ENCODE measurements at regions not wholly inside any gene's neighbourhood (a gene's known extent, or its start where the extent isn't known, plus 50 kb on each side); places are given as distances from the start of the nearest gene placed in this dataset.

DNA sequence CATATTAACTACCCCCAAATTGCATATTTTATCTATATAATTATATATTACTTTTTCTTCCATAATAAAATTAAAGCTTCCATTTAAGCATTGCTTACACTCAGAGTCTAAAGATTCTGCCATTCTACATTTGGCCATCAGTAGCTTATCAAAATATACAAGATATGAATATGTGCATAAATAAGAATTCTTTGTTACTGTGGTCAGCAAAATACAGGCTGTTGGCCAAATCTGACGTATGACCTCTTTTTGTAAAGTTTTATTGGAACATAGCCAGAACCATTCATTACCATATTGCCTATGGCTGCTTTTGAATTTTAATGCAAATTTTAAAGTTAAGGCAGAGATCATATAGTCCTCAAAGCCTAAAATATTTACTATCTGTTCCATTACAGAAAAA, 643.9 kb upstream of the VRK2 start:
- no peaks in the 10 kb centered on the region for H3K36me3 ChIP-seq (replicated peaks in 1 of 2; ENCODE audit: control insufficient read depth in 1 of 2, insufficient read depth in 2 of 2, low read length in 1 of 2)
- no peaks in the 10 kb centered on the region; a peak in 1 of 4 replicates for H3K4me1 ChIP-seq (ENCODE audit: control insufficient read depth in 1 of 2, insufficient read depth in 2 of 2, low read depth in 1 of 2, low read length in 1 of 2)
- H3K9ac ChIP-seq = no peak overlapping the region
- no peaks in the 10 kb centered on the region for H3K27me3 ChIP-seq (ENCODE audit: insufficient read depth)
- H3F3A ChIP-seq (replicated peaks; ENCODE audit: insufficient read depth) = no peaks in the 10 kb centered on the region
- no peak for DNase-seq
- H4K20me1 ChIP-seq (ENCODE audit: insufficient read depth) = no peaks in the 10 kb centered on the region
- ChIA-PET CTCF (no interaction called here), POLR2A (no interaction called here)
- TF ChIP-seq GABPA (IDR thresholded peaks at IDR 0.05; ENCODE audit: low read depth) (no peak), FOXJ3 (CRISPR knock-in tag; IDR thresholded peaks at IDR 0.05) (no peak), NFIC (IDR thresholded peaks at IDR 0.05; ENCODE audit: borderline replicate concordance) (peak; percentile 19; the same call in 1 of the 2 replicates)
- H3K9me3 ChIP-seq = no peaks in the 10 kb centered on the region
- H3K79me2 ChIP-seq (ENCODE audit: insufficient read depth) = no peaks in the 10 kb centered on the region
- no peak overlapping the region for H3K4me3 ChIP-seq (ENCODE audit: low read depth in 2 of 2, low read length in 1 of 2)
- H3K9me2 ChIP-seq = no peaks in the 10 kb centered on the region; the same call in 1 of the 2 replicates
- no peak overlapping the region for H2AFZ ChIP-seq (ENCODE audit: low read depth)
- H3K4me2 ChIP-seq = no peak overlapping the region
- H3K27ac ChIP-seq (ENCODE audit: low read depth in 2 of 2, low read length in 1 of 2) = no peak overlapping the region
- WGBS (ENCODE audit: low lambda C conversion rate) = 12% methylated on average over 1 of the region's 1 CpG

DNA sequence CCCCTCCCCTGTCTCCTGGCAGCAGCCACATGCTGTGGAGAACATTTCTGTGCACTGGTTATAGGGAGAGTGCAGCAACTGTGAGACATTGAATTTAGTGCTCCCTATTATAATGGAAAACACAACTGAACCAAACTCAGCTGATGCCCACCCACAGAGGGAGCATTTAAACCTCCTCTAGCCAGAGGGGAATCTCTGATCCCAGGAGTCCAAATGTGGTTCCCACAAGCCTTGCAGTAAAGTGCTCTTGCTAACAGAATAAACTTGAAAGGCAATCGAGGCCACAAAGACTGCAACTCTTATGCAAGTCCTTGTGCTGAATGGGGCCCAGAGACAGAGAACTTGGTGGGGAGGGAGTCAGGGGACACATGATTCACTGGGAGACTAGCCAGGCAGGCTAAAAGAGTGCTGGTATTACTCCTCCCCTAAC, 638.8 kb upstream of the VRK2 start:
- ChIA-PET CTCF (no interaction called here), POLR2A (no interaction called here)
- Histone ChIP-seq H2AFZ (ENCODE audit: low read depth) (no peak overlapping the region), H3K9me3 (peaks cover 15% of the 10 kb centered on the region), H3F3A (replicated peaks; ENCODE audit: insufficient read depth) (no peaks in the 10 kb centered on the region), H3K4me2 (no peak overlapping the region), H3K9ac (no peak overlapping the region), H3K27me3 (ENCODE audit: insufficient read depth) (no peaks in the 10 kb centered on the region), H3K79me2 (ENCODE audit: insufficient read depth) (no peaks in the 10 kb centered on the region), H3K4me3 (ENCODE audit: low read depth in 2 of 2, low read length in 1 of 2) (no peak overlapping the region), H3K27ac (ENCODE audit: low read depth in 2 of 2, low read length in 1 of 2) (no peak overlapping the region), H3K4me1 (ENCODE audit: control insufficient read depth in 1 of 2, insufficient read depth in 2 of 2, low read depth in 1 of 2, low read length in 1 of 2) (no peaks in the 10 kb centered on the region), H3K36me3 (replicated peaks in 1 of 2; ENCODE audit: control insufficient read depth in 1 of 2, insufficient read depth in 2 of 2, low read length in 1 of 2) (no peaks in the 10 kb centered on the region), H3K9me2 (no peaks in the 10 kb centered on the region), H4K20me1 (ENCODE audit: insufficient read depth) (no peaks in the 10 kb centered on the region)
- WGBS (ENCODE audit: low lambda C conversion rate) = 0% methylated on average over 1 of the region's 1 CpG
- no peak for DNase-seq
- TF ChIP-seq TAF1 (IDR thresholded peaks at IDR 0.05; ENCODE audit: borderline replicate concordance, low read depth, low read length) (no peak), FOXM1 (IDR thresholded peaks at IDR 0.05; ENCODE audit: low read depth) (no peak), TEAD4 (IDR thresholded peaks at IDR 0.05; ENCODE audit: borderline replicate concordance, insufficient read depth) (no peak), RCOR1 (IDR thresholded peaks at IDR 0.05; ENCODE audit: low read length) (no peak), FOXJ3 (CRISPR knock-in tag; IDR thresholded peaks at IDR 0.05) (no peak), MEF2A (IDR thresholded peaks at IDR 0.05; ENCODE audit: borderline replicate concordance, low read depth) (no peak), GATA2 (CRISPR knock-in tag; IDR thresholded peaks at IDR 0.05) (no peak), RXRA (IDR thresholded peaks at IDR 0.05; ENCODE audit: borderline replicate concordance, low read depth) (no peak), JUND (IDR thresholded peaks at IDR 0.05) (no peak), EP300 (IDR thresholded peaks at IDR 0.05; ENCODE audit: borderline replicate concordance in 1 of 2, low read depth in 1 of 2, low read length in 1 of 2) (no peak), EZH2phosphoT487 (IDR thresholded peaks at IDR 0.05; ENCODE audit: borderline replicate concordance, low read depth) (no peak), SMC3 (IDR thresholded peaks at IDR 0.05; ENCODE audit: low read depth, low read length) (no peak), ELF1 (IDR thresholded peaks at IDR 0.05) (no peak)
- TF ChIP-seq, protein P1, sequence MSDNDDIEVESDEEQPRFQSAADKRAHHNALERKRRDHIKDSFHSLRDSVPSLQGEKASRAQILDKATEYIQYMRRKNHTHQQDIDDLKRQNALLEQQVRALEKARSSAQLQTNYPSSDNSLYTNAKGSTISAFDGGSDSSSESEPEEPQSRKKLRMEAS (IDR thresholded peaks at IDR 0.05; ENCODE audit: low read depth) = no peak
- TF ChIP-seq, protein P2, sequence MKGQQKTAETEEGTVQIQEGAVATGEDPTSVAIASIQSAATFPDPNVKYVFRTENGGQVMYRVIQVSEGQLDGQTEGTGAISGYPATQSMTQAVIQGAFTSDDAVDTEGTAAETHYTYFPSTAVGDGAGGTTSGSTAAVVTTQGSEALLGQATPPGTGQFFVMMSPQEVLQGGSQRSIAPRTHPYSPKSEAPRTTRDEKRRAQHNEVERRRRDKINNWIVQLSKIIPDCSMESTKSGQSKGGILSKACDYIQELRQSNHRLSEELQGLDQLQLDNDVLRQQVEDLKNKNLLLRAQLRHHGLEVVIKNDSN (IDR thresholded peaks at IDR 0.05; ENCODE audit: borderline replicate concordance, low read depth) = no peak
- TF ChIP-seq, protein P3, sequence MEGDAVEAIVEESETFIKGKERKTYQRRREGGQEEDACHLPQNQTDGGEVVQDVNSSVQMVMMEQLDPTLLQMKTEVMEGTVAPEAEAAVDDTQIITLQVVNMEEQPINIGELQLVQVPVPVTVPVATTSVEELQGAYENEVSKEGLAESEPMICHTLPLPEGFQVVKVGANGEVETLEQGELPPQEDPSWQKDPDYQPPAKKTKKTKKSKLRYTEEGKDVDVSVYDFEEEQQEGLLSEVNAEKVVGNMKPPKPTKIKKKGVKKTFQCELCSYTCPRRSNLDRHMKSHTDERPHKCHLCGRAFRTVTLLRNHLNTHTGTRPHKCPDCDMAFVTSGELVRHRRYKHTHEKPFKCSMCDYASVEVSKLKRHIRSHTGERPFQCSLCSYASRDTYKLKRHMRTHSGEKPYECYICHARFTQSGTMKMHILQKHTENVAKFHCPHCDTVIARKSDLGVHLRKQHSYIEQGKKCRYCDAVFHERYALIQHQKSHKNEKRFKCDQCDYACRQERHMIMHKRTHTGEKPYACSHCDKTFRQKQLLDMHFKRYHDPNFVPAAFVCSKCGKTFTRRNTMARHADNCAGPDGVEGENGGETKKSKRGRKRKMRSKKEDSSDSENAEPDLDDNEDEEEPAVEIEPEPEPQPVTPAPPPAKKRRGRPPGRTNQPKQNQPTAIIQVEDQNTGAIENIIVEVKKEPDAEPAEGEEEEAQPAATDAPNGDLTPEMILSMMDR (IDR thresholded peaks at IDR 0.05) = no peak
- TF ChIP-seq, protein P4, sequence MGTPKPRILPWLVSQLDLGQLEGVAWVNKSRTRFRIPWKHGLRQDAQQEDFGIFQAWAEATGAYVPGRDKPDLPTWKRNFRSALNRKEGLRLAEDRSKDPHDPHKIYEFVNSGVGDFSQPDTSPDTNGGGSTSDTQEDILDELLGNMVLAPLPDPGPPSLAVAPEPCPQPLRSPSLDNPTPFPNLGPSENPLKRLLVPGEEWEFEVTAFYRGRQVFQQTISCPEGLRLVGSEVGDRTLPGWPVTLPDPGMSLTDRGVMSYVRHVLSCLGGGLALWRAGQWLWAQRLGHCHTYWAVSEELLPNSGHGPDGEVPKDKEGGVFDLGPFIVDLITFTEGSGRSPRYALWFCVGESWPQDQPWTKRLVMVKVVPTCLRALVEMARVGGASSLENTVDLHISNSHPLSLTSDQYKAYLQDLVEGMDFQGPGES (IDR thresholded peaks at IDR 0.05; ENCODE audit: low read depth, low read length) = no peak
- TF ChIP-seq, protein P5, sequence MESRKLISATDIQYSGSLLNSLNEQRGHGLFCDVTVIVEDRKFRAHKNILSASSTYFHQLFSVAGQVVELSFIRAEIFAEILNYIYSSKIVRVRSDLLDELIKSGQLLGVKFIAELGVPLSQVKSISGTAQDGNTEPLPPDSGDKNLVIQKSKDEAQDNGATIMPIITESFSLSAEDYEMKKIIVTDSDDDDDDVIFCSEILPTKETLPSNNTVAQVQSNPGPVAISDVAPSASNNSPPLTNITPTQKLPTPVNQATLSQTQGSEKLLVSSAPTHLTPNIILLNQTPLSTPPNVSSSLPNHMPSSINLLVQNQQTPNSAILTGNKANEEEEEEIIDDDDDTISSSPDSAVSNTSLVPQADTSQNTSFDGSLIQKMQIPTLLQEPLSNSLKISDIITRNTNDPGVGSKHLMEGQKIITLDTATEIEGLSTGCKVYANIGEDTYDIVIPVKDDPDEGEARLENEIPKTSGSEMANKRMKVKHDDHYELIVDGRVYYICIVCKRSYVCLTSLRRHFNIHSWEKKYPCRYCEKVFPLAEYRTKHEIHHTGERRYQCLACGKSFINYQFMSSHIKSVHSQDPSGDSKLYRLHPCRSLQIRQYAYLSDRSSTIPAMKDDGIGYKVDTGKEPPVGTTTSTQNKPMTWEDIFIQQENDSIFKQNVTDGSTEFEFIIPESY (IDR thresholded peaks at IDR 0.05; ENCODE audit: borderline replicate concordance, low read depth) = no peak
